GM19455 (cell line): ENCODE measurements at regions not wholly inside any gene's neighbourhood (a gene's known extent, or its start where the extent isn't known, plus 50 kb on each side); places are given as distances from the start of the nearest gene placed in this dataset.

Experiments used
- ATAC-seq: cut with Tn5 transposase; IDR thresholded peaks from one replicate; pipeline ENCODE4 v1.9.1; 2021; ENCODE audit not compliant: unreplicated experiment

- no peak for ATAC-seq
Observed at GRCh38 chr6:18748314-18748713, 361.2 kb downstream of the RNF144B start.

DNA sequence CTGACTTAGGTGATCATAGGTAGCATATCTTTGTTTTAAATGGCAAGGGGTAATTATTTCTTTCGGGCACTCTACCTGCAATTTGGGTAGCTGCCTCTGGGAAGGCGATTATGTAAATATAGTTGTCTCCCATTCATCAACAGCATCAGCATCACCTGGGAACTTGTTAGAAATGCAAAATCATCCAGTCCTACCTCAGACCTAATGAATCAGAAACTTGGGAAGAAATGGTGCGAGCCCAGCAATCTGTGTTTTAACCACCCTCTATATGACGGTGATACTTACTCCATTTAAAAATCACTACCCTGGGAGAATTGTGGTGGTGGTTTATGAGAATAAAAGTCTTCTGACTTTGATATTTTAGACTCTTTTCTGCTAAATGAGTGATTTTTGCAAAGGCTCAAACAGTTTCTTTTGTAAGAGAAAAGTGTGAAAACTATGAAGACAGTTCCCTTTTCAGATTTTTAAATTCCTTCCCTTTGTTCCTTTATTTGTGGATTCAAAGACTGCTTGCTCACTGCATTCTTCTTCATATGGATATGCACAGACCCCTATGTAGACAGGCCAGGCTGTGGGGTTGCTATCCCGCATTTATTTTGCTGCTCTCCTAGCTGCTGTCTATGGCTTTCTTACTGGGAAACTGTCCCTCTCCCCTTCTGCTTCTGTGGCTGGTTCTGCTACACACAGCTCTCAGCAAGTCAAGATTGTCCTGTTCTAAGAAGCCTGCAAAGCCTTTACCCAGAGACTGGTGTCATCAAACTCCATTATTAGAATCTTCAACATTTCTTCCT is 365.3 kb downstream of the RNF144B start:
- ATAC-seq: no peak

GRCh38 chr6:18753076-18753475 is 365.9 kb downstream of the RNF144B start:
- no peak for ATAC-seq

GRCh38 chr6:18763086-18763485 is 375.9 kb downstream of the RNF144B start:
- ATAC-seq: no peak

- no peak for ATAC-seq
Observed at GRCh38 chr6:18784794-18785193, 397.6 kb downstream of the RNF144B start.

- ATAC-seq: no peak
Observed at GRCh38 chr6:18785810-18786490, 398.8 kb downstream of the RNF144B start.

DNA sequence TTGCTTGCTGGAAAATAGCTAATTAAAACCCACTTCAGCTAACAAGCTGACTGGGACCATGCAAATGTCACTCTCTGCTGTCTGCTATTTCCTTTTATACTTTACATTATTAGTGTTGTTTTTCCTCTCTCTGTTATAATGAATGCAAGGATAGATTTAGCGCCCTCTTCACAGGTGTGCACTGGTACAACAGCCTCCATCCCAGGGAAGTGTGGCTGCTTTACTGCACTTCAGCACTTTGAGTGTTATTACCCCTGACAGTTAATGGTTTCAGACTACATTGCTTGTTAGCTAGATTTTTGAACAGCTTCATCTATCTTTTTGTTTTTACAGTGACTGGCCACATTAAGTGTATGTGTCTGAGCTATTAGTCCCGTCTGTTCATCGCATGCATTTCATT is 405.7 kb downstream of the RNF144B start:
- no peak for ATAC-seq

DNA sequence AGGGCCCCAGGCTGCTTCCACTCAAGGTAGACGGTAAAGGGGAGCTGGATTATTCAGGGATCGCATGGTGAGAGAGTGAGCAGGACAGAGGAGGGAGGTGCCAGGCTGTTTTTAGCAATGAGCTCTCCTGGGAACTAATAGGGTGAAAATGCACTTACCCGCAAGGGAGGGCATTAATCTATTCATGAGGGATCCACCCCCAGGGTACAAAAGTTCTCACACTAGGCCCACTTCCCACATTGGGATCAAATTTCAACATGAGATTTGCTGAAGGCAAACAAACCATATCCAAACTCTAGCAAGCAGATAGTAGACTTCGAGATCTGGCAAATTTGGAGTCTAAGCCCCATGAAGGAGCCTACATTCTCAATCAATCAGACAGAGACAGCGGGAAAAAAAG is 408.6 kb downstream of the RNF144B start:
- ATAC-seq: no peak

DNA sequence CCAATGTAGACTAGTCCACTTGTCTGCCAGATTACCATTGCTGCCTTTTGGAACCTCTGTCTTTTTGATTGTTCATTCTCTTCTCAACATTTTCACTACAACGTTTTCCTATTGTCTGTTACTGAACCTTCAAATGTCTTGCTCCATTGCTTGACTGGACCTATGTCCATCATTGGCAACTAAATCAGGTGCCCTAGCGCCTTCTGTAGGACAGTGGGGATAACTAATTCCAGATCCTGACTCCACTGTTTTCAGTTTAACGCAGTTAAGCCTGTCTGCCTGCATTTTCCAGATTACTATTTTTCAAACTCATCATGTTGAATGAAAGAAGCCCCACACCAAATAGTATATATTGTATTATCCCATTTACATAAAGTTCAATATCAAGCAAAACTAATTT is 433.6 kb downstream of the RNF144B start:
- no peak for ATAC-seq

GRCh38 chr6:18823782-18824386 is 436.7 kb downstream of the RNF144B start:
- no peak for ATAC-seq

- ATAC-seq: no peak
Observed at GRCh38 chr6:18829272-18829870, 442.2 kb downstream of the RNF144B start.

DNA sequence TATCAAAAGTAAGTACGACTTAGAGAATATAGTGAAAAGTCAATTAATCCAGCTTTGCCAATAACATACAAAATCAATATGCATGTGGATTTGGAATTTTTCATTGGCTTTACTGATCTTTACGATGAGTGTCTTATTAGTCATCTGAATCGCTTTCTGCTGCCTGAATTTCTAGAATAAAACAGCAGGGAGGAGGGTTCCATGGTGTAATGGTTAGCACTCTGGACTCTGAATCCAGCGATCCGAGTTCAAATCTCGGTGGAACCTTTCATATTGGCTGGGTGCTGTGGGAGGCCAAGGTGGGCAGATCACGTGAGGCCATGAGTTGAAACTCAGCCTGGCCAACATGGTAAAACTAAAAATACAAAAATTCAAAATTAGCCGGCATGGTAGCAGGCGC is 448.8 kb downstream of the RNF144B start:
- ATAC-seq: no peak

DNA sequence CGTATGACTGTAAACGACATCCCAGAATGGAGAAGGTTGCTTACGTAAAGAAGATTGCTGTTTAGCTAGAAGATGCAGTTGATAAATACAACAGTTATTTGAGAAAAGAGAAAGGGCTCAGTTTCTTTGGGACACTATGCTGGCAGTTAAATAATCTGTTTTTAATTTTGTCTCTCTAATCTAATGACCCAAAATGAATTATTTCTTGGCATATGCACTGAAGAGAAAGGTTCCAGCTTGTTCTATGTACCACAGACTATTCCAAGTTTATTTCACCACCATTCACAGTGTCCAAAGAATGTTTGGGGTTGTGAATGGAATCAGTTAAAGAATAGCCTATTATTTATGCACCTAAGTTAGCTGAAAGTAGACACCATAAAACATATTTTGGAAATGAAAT is 449.9 kb downstream of the RNF144B start:
- no peak for ATAC-seq

DNA sequence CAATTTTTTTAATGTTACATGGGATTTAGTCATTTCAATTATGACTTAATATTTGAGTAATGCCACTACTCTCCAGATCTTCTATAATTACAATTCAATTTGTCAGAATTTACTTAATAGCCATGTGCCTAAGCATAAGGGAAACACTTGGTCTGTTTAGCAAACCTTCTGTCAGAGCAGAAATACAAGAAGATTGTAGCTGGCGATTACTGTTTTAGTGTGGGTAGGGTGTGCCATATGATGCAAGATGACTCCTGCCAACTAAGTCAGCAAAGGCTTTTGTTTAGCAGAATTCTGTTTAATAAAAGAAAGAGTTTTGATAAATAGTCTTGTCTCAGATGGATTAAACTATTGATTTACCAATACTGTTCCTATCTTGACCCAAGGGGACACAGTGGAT is 455.4 kb downstream of the RNF144B start:
- ATAC-seq: no peak

DNA sequence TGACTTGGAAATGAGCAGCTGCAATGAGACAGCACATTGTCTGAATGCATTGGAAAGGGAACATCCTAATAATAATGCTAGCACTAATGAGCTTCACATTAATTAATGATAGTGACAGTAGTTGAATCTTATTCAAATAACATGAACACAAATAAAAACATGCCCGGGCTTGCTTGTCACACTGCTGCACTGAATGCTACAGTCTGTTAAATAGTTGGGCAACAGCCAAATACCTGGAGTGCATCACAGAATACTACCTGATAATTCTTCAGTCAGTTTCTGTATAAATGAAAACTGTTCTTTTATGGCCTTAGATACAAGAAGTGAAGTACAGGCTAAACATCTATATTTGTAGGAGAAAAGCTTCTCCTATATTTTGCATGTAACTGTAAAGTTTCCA is 458.7 kb downstream of the RNF144B start:
- no peak for ATAC-seq

GRCh38 chr6:18846327-18846726 is 459.2 kb downstream of the RNF144B start:
- ATAC-seq: no peak

DNA sequence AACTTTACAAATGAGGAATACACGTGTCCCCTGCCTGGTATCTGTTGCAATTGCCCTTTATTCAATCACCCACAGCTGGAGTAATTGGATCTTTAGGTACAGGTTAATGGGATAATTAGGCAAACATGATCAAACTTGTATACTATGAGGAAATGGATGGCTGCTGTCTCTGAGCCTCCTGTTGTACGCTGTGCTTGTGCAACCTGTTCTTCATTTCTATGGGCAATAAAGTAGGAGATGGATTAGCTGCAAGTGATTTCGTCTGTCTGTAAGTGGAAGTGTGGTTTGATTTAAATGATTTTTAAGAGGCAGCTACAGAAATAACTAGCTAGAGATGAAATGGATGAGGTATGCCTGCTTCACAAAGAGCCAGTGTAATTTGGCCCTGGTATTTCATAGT is 474.1 kb downstream of the RNF144B start:
- ATAC-seq: no peak

GRCh38 chr6:18883268-18883667 is 496.1 kb downstream of the RNF144B start:
- ATAC-seq: no peak

- no peak for ATAC-seq
Observed at GRCh38 chr6:18883851-18884250, 496.7 kb downstream of the RNF144B start.

DNA sequence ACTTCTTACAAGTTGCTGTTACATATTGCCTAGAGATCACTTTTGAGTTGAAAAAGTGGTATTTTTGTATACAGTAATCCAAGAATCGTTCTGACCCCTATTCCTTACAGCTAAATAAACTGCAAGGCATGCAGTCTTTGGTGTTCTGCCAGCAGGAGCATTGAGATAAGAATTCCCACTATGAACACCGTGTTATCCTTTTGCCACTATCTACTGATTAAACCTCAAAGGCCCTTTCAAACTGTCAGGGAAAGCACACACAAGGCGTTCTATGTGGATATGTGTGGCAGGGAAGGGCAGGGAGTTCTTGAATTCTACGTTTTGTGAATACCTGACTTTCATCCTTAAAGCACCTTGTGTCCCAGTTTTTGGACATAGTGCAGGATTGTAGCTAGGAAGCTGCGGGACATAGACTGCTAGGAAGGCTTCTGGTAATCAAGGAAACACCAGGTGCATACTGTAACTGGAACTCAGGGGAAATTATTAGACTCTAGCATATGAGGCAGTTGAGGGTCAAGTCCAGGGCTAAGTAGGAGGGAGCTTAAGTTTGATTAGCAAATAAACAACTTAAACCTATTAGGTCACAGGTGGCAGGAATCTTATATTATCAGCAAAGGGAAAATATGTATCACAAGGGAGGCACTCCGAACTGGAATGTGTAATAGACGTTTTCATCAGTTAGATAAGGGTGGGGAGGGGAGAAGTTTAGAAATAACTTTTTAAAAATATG is 506.6 kb downstream of the RNF144B start:
- no peak for ATAC-seq

- no peak for ATAC-seq
Observed at GRCh38 chr6:18897350-18897749, 510.2 kb downstream of the RNF144B start.
